ENCODE measurements at regions not wholly inside any gene's neighbourhood (a gene's known extent, or its start where the extent isn't known, plus 50 kb on each side); places are given as distances from the start of the nearest gene placed in this dataset.

DNA sequence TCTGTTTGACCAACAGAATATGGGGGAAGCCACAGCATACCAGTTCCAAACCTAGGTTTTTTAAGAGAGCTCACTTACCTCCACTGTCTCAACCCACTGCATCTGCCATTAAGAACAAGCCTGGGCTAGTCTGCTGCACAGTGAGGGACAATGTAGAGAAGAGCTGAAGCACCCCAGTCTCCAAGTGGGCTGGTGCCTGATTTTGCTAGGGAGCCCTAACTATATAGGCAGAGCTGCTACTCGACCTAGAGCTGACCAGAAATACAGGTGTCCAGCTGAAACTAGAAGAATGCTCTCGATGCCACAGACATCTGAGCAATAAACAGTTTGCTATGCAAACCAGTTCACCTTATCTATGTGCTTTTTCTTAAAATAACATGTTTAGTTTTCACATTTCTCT, 106.9 kb upstream of the BET1 start:
- Histone ChIP-seq H3K14ac (ENCODE audit: low read length) (no peak overlapping the region), H2BK12ac (ENCODE audit: low read length) (peak overlapping the region; percentile 6), H3K23ac (ENCODE audit: low read depth, low read length, poor library complexity) (no peak overlapping the region), H3K27ac (replicated peaks; ENCODE audit: low read length) (no peak overlapping the region), H3K9me3 (replicated peaks in 1 of 2; ENCODE audit: control insufficient read depth in 2 of 2, insufficient read depth in 1 of 2, low read depth in 1 of 2, low read length in 2 of 2) (no peaks in the 10 kb centered on the region), H3K4ac (ENCODE audit: low read length) (no peak overlapping the region), H3K9ac (ENCODE audit: low read depth, low read length, poor library complexity) (no peak overlapping the region), H2AK5ac (ENCODE audit: low read depth, low read length) (peak overlapping the region; percentile 43), H2BK120ac (ENCODE audit: low read depth, low read length) (no peak overlapping the region), H3K4me2 (ENCODE audit: insufficient read depth, low read length, poor library complexity, severe bottlenecking) (no peak overlapping the region), H2BK5ac (ENCODE audit: low read length) (no peak overlapping the region), H3K79me1 (ENCODE audit: low read depth, low read length) (no peaks in the 10 kb centered on the region), H4K91ac (ENCODE audit: low read depth, low read length, poor library complexity) (no peak overlapping the region), H2BK15ac (ENCODE audit: low read length) (no peak overlapping the region), H3K27me3 (ENCODE audit: control insufficient read depth in 3 of 3, insufficient read depth in 3 of 3, low read depth in 1 of 3, low read length in 3 of 3) (no peaks in the 10 kb centered on the region), H4K8ac (ENCODE audit: low read depth, low read length) (no peak overlapping the region), H3K4me1 (ENCODE audit: control insufficient read depth in 2 of 2, insufficient read depth in 1 of 2, low read depth in 1 of 2, low read length in 2 of 2) (no peaks in the 10 kb centered on the region), H3K4me3 (ENCODE audit: low read length in 2 of 2) (no peak overlapping the region), H2AFZ (ENCODE audit: low read length) (peak overlapping the region; percentile 46), H3K18ac (ENCODE audit: low read length) (peak overlapping the region; percentile 64), H3K36me3 (replicated peaks in 1 of 2; ENCODE audit: control insufficient read depth in 2 of 2, insufficient read depth in 2 of 2, low read length in 2 of 2) (no peaks in the 10 kb centered on the region)
- DNase-seq (ENCODE audit: low spot score) = no peak
- no CpG with 5 or more reads among the region's 2 CpGs for WGBS, 2 donors (ENCODE audit: extremely low coverage in 2 of 2, insufficient read length in 2 of 2, insufficient replicate concordance in 1 of 2)

GRCh38 chr7:94115316-94115715, 111.2 kb upstream of the BET1 start:
- Histone ChIP-seq H4K8ac (ENCODE audit: low read depth, low read length) (no peak overlapping the region), H3K4ac (ENCODE audit: low read length) (no peak overlapping the region), H3K9me3 (replicated peaks in 1 of 2; ENCODE audit: control insufficient read depth in 2 of 2, insufficient read depth in 1 of 2, low read depth in 1 of 2, low read length in 2 of 2) (no peaks in the 10 kb centered on the region), H3K4me3 (ENCODE audit: low read length in 2 of 2) (no peak overlapping the region), H3K14ac (ENCODE audit: low read length) (no peak overlapping the region), H3K27me3 (ENCODE audit: control insufficient read depth in 3 of 3, insufficient read depth in 3 of 3, low read depth in 1 of 3, low read length in 3 of 3) (no peaks in the 10 kb centered on the region), H3K36me3 (replicated peaks in 1 of 2; ENCODE audit: control insufficient read depth in 2 of 2, insufficient read depth in 2 of 2, low read length in 2 of 2) (no peaks in the 10 kb centered on the region), H3K23ac (ENCODE audit: low read depth, low read length, poor library complexity) (no peak overlapping the region), H3K18ac (ENCODE audit: low read length) (no peak overlapping the region), H3K9ac (ENCODE audit: low read depth, low read length, poor library complexity) (no peak overlapping the region), H2BK120ac (ENCODE audit: low read depth, low read length) (no peak overlapping the region), H3K79me1 (ENCODE audit: low read depth, low read length) (no peaks in the 10 kb centered on the region), H2AFZ (ENCODE audit: low read length) (no peak overlapping the region), H2AK5ac (ENCODE audit: low read depth, low read length) (no peak overlapping the region), H2BK5ac (ENCODE audit: low read length) (no peak overlapping the region), H3K27ac (replicated peaks; ENCODE audit: low read length) (no peak overlapping the region), H4K91ac (ENCODE audit: low read depth, low read length, poor library complexity) (no peak overlapping the region), H3K4me1 (ENCODE audit: control insufficient read depth in 2 of 2, insufficient read depth in 1 of 2, low read depth in 1 of 2, low read length in 2 of 2) (no peaks in the 10 kb centered on the region), H3K4me2 (ENCODE audit: insufficient read depth, low read length, poor library complexity, severe bottlenecking) (no peak overlapping the region), H2BK12ac (ENCODE audit: low read length) (no peak overlapping the region), H2BK15ac (ENCODE audit: low read length) (no peak overlapping the region)
- DNase-seq (ENCODE audit: low spot score) = no peak
- no CpG with 5 or more reads among the region's 2 CpGs for WGBS, 2 donors (ENCODE audit: extremely low coverage in 2 of 2, insufficient read length in 2 of 2, insufficient replicate concordance in 1 of 2)

GRCh38 chr7:94123136-94123535, 119.0 kb upstream of the BET1 start:
- Histone ChIP-seq H2BK5ac (ENCODE audit: low read length) (no peak overlapping the region), H3K9ac (ENCODE audit: low read depth, low read length, poor library complexity) (no peak overlapping the region), H3K79me1 (ENCODE audit: low read depth, low read length) (no peaks in the 10 kb centered on the region), H2AK5ac (ENCODE audit: low read depth, low read length) (no peak overlapping the region), H3K14ac (ENCODE audit: low read length) (no peak overlapping the region), H2BK12ac (ENCODE audit: low read length) (no peak overlapping the region), H2BK120ac (ENCODE audit: low read depth, low read length) (no peak overlapping the region), H3K9me3 (replicated peaks in 1 of 2; ENCODE audit: control insufficient read depth in 2 of 2, insufficient read depth in 1 of 2, low read depth in 1 of 2, low read length in 2 of 2) (no peaks in the 10 kb centered on the region), H2AFZ (ENCODE audit: low read length) (peak overlapping the region; percentile 15), H3K27ac (replicated peaks; ENCODE audit: low read length) (no peak overlapping the region), H4K91ac (ENCODE audit: low read depth, low read length, poor library complexity) (no peak overlapping the region), H3K4me1 (ENCODE audit: control insufficient read depth in 2 of 2, insufficient read depth in 1 of 2, low read depth in 1 of 2, low read length in 2 of 2) (peaks cover 0 to 2% of the 10 kb centered on the region in 2 donors), H3K23ac (ENCODE audit: low read depth, low read length, poor library complexity) (no peak overlapping the region), H3K4ac (ENCODE audit: low read length) (no peak overlapping the region), H3K4me2 (ENCODE audit: insufficient read depth, low read length, poor library complexity, severe bottlenecking) (no peak overlapping the region), H4K8ac (ENCODE audit: low read depth, low read length) (no peak overlapping the region), H3K4me3 (ENCODE audit: low read length in 2 of 2) (no peak overlapping the region), H3K18ac (ENCODE audit: low read length) (no peak overlapping the region), H3K36me3 (replicated peaks in 1 of 2; ENCODE audit: control insufficient read depth in 2 of 2, insufficient read depth in 2 of 2, low read length in 2 of 2) (no peaks in the 10 kb centered on the region), H2BK15ac (ENCODE audit: low read length) (no peak overlapping the region), H3K27me3 (ENCODE audit: control insufficient read depth in 3 of 3, insufficient read depth in 3 of 3, low read depth in 1 of 3, low read length in 3 of 3) (no peaks in the 10 kb centered on the region)
- no CpG with 5 or more reads among the region's 1 CpG for WGBS, 2 donors (ENCODE audit: extremely low coverage in 2 of 2, insufficient read length in 2 of 2, insufficient replicate concordance in 1 of 2)
- DNase-seq (ENCODE audit: low spot score) = no peak

DNA sequence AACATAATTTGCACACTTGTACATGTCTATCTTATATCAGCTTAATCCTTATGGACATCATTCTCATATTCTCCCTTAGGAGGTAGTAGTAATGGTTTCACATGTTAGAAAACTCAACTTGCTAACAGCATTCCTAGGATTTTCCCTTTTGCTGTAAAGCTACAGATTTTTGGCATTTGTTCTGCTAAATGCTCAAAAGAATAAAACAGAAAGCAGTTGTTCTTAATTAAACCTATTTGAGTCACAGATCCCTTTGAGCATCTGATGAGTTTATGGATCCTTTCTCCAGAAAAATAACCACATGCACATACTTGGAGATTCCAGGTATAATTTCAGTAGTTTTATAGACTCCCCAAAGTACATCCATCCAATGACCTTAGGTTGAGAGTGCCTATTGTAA, 122.9 kb upstream of the BET1 start:
- Histone ChIP-seq H3K27ac (replicated peaks; ENCODE audit: low read length) (no peak overlapping the region), H2BK15ac (ENCODE audit: low read length) (no peak overlapping the region), H3K14ac (ENCODE audit: low read length) (no peak overlapping the region), H2BK12ac (ENCODE audit: low read length) (no peak overlapping the region), H3K36me3 (replicated peaks in 1 of 2; ENCODE audit: control insufficient read depth in 2 of 2, insufficient read depth in 2 of 2, low read length in 2 of 2) (no peaks in the 10 kb centered on the region), H3K4ac (ENCODE audit: low read length) (no peak overlapping the region), H4K91ac (ENCODE audit: low read depth, low read length, poor library complexity) (no peak overlapping the region), H3K4me1 (ENCODE audit: control insufficient read depth in 2 of 2, insufficient read depth in 1 of 2, low read depth in 1 of 2, low read length in 2 of 2) (no peaks in the 10 kb centered on the region), H3K23ac (ENCODE audit: low read depth, low read length, poor library complexity) (no peak overlapping the region), H3K9ac (ENCODE audit: low read depth, low read length, poor library complexity) (no peak overlapping the region), H3K79me1 (ENCODE audit: low read depth, low read length) (no peaks in the 10 kb centered on the region), H3K4me3 (ENCODE audit: low read length in 2 of 2) (no peak overlapping the region), H2AFZ (ENCODE audit: low read length) (no peak overlapping the region), H3K4me2 (ENCODE audit: insufficient read depth, low read length, poor library complexity, severe bottlenecking) (no peak overlapping the region), H3K27me3 (ENCODE audit: control insufficient read depth in 3 of 3, insufficient read depth in 3 of 3, low read depth in 1 of 3, low read length in 3 of 3) (no peaks in the 10 kb centered on the region), H3K9me3 (replicated peaks in 1 of 2; ENCODE audit: control insufficient read depth in 2 of 2, insufficient read depth in 1 of 2, low read depth in 1 of 2, low read length in 2 of 2) (no peaks in the 10 kb centered on the region), H2AK5ac (ENCODE audit: low read depth, low read length) (no peak overlapping the region), H4K8ac (ENCODE audit: low read depth, low read length) (no peak overlapping the region), H2BK5ac (ENCODE audit: low read length) (no peak overlapping the region), H3K18ac (ENCODE audit: low read length) (no peak overlapping the region), H2BK120ac (ENCODE audit: low read depth, low read length) (no peak overlapping the region)
- DNase-seq (ENCODE audit: low spot score) = no peak

Measured in neuronal stem cell (in vitro differentiated cells).